ENCODE measurements at regions not wholly inside any gene's neighbourhood (a gene's known extent, or its start where the extent isn't known, plus 50 kb on each side); places are given as distances from the start of the nearest gene placed in this dataset.

GRCh38 chr7:148939128-148939755 lies 55.2 kb upstream of the EZH2 start:
- no peak overlapping the region for H3K4me3 ChIP-seq
- TF ChIP-seq EP300 (IDR thresholded peaks at IDR 0.05) (no peak), CTCF (IDR thresholded peaks at IDR 0.05) (no peak), POLR2A (IDR thresholded peaks at IDR 0.05) (no peak)
- DNase-seq: no peak
- 95 to 97% (median 97%) methylated on average over 1 of the region's 1 CpG for WGBS, 3 donors
- H3K27me3 ChIP-seq: no peaks in the 10 kb centered on the region
- no peak overlapping the region for H3K27ac ChIP-seq
- H3K4me1 ChIP-seq (ENCODE audit: insufficient read depth): no peaks in the 10 kb centered on the region
- no peaks in the 10 kb centered on the region for H3K36me3 ChIP-seq
- no peaks in the 10 kb centered on the region for H3K9me3 ChIP-seq
- intact Hi-C loops (cut with DNase I): no loop called here

- TF ChIP-seq CTCF (IDR thresholded peaks at IDR 0.05): no peak
- no peak for TF ChIP-seq EP300 (IDR thresholded peaks at IDR 0.05)
- TF ChIP-seq POLR2A (IDR thresholded peaks at IDR 0.05): no peak
- Histone ChIP-seq H3K36me3 (no peaks in the 10 kb centered on the region), H3K9me3 (no peaks in the 10 kb centered on the region), H3K27me3 (no peaks in the 10 kb centered on the region), H3K4me1 (ENCODE audit: insufficient read depth) (no peaks in the 10 kb centered on the region), H3K4me3 (no peak overlapping the region), H3K27ac (no peak overlapping the region)
- WGBS, 3 donors: 96 to 100% (median 97%) methylated on average over 5 of the region's 5 CpGs
- intact Hi-C loops (cut with DNase I): no loop called here
- no peak for DNase-seq
These were observed 51.4 kb upstream of the EZH2 start for GRCh38 chr7:148935451-148935850.

Measured in ovary (tissue), 7 donors.